HG03354 (cell line): ENCODE measurements at regions not wholly inside any gene's neighbourhood (a gene's known extent, or its start where the extent isn't known, plus 50 kb on each side); places are given as distances from the start of the nearest gene placed in this dataset.
"Not testable (repeated sequence)": the region's sequence is repeated elsewhere in the genome, so short reads cannot be mapped to it uniquely, and the experiment has no call there.

Source experiments
- ATAC-seq: cut with Tn5 transposase; IDR thresholded peaks from one replicate; pipeline ENCODE4 v1.9.1; 2021; ENCODE audit warnings: mild to moderate bottlenecking; ENCODE audit not compliant: unreplicated experiment, poor library complexity, severe bottlenecking

- no peak for ATAC-seq
Observed at GRCh38 chr1:4178501-4179113, 278.5 kb upstream of the C1orf174 start.

GRCh38 chr1:4179914-4180735, 280.1 kb upstream of the C1orf174 start:
- no peak for ATAC-seq

- ATAC-seq: not testable (repeated sequence)
Observed at GRCh38 chr1:4186486-4186885, 286.4 kb upstream of the C1orf174 start.

GRCh38 chr1:4203501-4203900, 303.4 kb upstream of the C1orf174 start:
- ATAC-seq: no peak

- no peak for ATAC-seq
Observed at GRCh38 chr1:4207183-4207582, 307.1 kb upstream of the C1orf174 start.

- ATAC-seq: no peak
Observed at GRCh38 chr1:4207842-4208692, 308.0 kb upstream of the C1orf174 start.

GRCh38 chr1:4210043-4210442, 310.0 kb upstream of the C1orf174 start:
- ATAC-seq: no peak

- no peak for ATAC-seq
Observed at GRCh38 chr1:4212796-4213195, 312.7 kb upstream of the C1orf174 start.

GRCh38 chr1:4213366-4213973, 313.4 kb upstream of the C1orf174 start:
- no peak for ATAC-seq

GRCh38 chr1:4214826-4215225, 314.8 kb upstream of the C1orf174 start:
- no peak for ATAC-seq

- ATAC-seq: no peak
Observed at GRCh38 chr1:4215391-4215790, 315.3 kb upstream of the C1orf174 start.

- no peak for ATAC-seq
Observed at GRCh38 chr1:4216231-4216630, 316.2 kb upstream of the C1orf174 start.

- ATAC-seq: no peak
Observed at GRCh38 chr1:4218619-4219018, 318.5 kb upstream of the C1orf174 start.

GRCh38 chr1:4219111-4219510, 319.0 kb upstream of the C1orf174 start:
- ATAC-seq: no peak

GRCh38 chr1:4219826-4220225, 319.8 kb upstream of the C1orf174 start:
- no peak for ATAC-seq

- no peak for ATAC-seq
Observed at GRCh38 chr1:4220362-4220761, 320.3 kb upstream of the C1orf174 start.

- no peak for ATAC-seq
Observed at GRCh38 chr1:4221107-4221506, 321.0 kb upstream of the C1orf174 start.

- ATAC-seq: no peak
Observed at GRCh38 chr1:4224684-4225467, 324.8 kb upstream of the C1orf174 start.

GRCh38 chr1:4227986-4228385, 327.9 kb upstream of the C1orf174 start:
- ATAC-seq: no peak
